GM23338 (cell line): ENCODE measurements at regions not wholly inside any gene's neighbourhood (a gene's known extent, or its start where the extent isn't known, plus 50 kb on each side); places are given as distances from the start of the nearest gene placed in this dataset.

ENCODE experiments used
- ATAC-seq: fragments of 200-7000 bp; cut with Tn5 transposase; 3 replicates; pipeline ENCODE4 v1.9.1; 2020
- DNase-seq: peaks from one replicate; pipeline ENCODE4 v3.0.0-alpha.2; 2015; ENCODE audit warnings: low spot score
- H2AFZ ChIP-seq: fragments of 200-600 bp; sonication (generic); 2 replicates; pipeline ENCODE4 v1.8.0; 2016; ENCODE audit warnings: antibody characterized with exemption, mild to moderate bottlenecking, moderate library complexity
- H3F3A ChIP-seq: fragments of 200-600 bp; sonication (generic); replicated peaks from 2 replicates; pipeline ENCODE4 v1.8.0; 2017; ENCODE audit warnings: antibody characterized with exemption, mixed run types, low read depth
- H3K27ac ChIP-seq: fragments of 200-600 bp; sonication (generic); 2 replicates; pipeline ENCODE4 v1.6.1; 2016; ENCODE audit warnings: low read depth
- H3K27me3 ChIP-seq: fragments of 200-600 bp; sonication (generic); 2 replicates; pipeline ENCODE4 v1.8.0; 2016; ENCODE audit warnings: mild to moderate bottlenecking, mixed run types, moderate library complexity; ENCODE audit not compliant: insufficient read depth
- H3K36me3 ChIP-seq: fragments of 200-600 bp; sonication (generic); 2 replicates; pipeline ENCODE4 v1.8.0; 2016; ENCODE audit warnings: mild to moderate bottlenecking; ENCODE audit not compliant: insufficient read depth
- H3K4me1 ChIP-seq: fragments of 200-600 bp; sonication (generic); 2 replicates; pipeline ENCODE4 v1.8.0; 2016; ENCODE audit warnings: mild to moderate bottlenecking, moderate library complexity; ENCODE audit not compliant: insufficient read depth
- H3K4me2 ChIP-seq: fragments of 200-600 bp; sonication (generic); 2 replicates; pipeline ENCODE4 v1.7.1; 2017; ENCODE audit warnings: mixed run types
- H3K4me3 ChIP-seq: fragments of 200-600 bp; sonication (generic); 2 replicates; pipeline ENCODE4 v1.6.1; 2016; ENCODE audit warnings: mixed run types
- H3K79me2 ChIP-seq: fragments of 200-600 bp; sonication (generic); replicated peaks from 2 replicates; pipeline ENCODE4 v1.8.0; 2017; ENCODE audit warnings: mild to moderate bottlenecking; ENCODE audit not compliant: insufficient read depth
- H3K9me2 ChIP-seq: fragments of 200-600 bp; sonication (generic); 2 replicates; pipeline ENCODE4 v1.8.0; 2017; ENCODE audit not compliant: insufficient read depth
- H4K20me1 ChIP-seq: fragments of 200-600 bp; sonication (generic); replicated peaks from 2 replicates; pipeline ENCODE4 v1.8.0; 2017; ENCODE audit warnings: mild to moderate bottlenecking; ENCODE audit not compliant: insufficient read depth
- H3K27ac Mint-ChIP-seq: 2 replicates; pipeline ENCODE4 v1.8.0; 2020; ENCODE audit warnings: inconsistent platforms, mild to moderate bottlenecking, moderate library complexity, mixed read lengths
- H3K27me3 Mint-ChIP-seq: 3 replicates; pipeline ENCODE4 v1.8.0; 2022; ENCODE audit warnings: low read depth, mild to moderate bottlenecking, moderate library complexity, mixed read lengths, inconsistent platforms; ENCODE audit not compliant: insufficient read depth, poor library complexity
- H3K36me3 Mint-ChIP-seq: 3 replicates; pipeline ENCODE4 v1.8.0; 2021; ENCODE audit warnings: low read depth, mild to moderate bottlenecking, inconsistent platforms, moderate library complexity, mixed read lengths
- H3K4me1 Mint-ChIP-seq: 3 replicates; pipeline ENCODE4 v1.8.0; 2020; ENCODE audit warnings: mild to moderate bottlenecking, inconsistent platforms, mixed read lengths
- H3K4me3 Mint-ChIP-seq: 3 replicates; pipeline ENCODE4 v1.8.0; 2021; ENCODE audit warnings: moderate library complexity, mild to moderate bottlenecking, inconsistent platforms, mixed read lengths
- H3K9me3 Mint-ChIP-seq: 3 replicates; pipeline ENCODE4 v1.8.0; 2020; ENCODE audit warnings: moderate library complexity, mild to moderate bottlenecking, inconsistent platforms, mixed read lengths
- CREB1 ChIP-seq: fragments of 250-450 bp; sonication (Bioruptor Pico); IDR thresholded peaks from 2 replicates; pipeline ENCODE4 v1.5.0; 2020; ENCODE audit warnings: low read depth, mild to moderate bottlenecking, moderate library complexity
- ETS1 ChIP-seq: IDR thresholded peaks from 2 replicates; pipeline ENCODE4 v1.6.1; 2016; ENCODE audit warnings: antibody characterized with exemption
- EZH2 ChIP-seq: fragments of 200-600 bp; sonication (generic); IDR thresholded peaks from one replicate; pipeline ENCODE4 v1.8.0; 2017; ENCODE audit warnings: antibody characterized with exemption, mild to moderate bottlenecking, low read depth; ENCODE audit not compliant: unreplicated experiment
- EZH2phosphoT487 ChIP-seq: fragments of 200-600 bp; sonication (generic); IDR thresholded peaks from one replicate; pipeline ENCODE4 v1.8.1; 2018; ENCODE audit warnings: antibody characterized with exemption; ENCODE audit not compliant: unreplicated experiment
- JUNB ChIP-seq: IDR thresholded peaks from one replicate; pipeline ENCODE4 v1.6.1; 2016; ENCODE audit warnings: antibody characterized with exemption; ENCODE audit not compliant: unreplicated experiment
- NANOG ChIP-seq: IDR thresholded peaks from 2 replicates; pipeline ENCODE4 v1.6.1; 2016; ENCODE audit warnings: antibody characterized with exemption, borderline replicate concordance
- POLR2AphosphoS5 ChIP-seq: IDR thresholded peaks from 2 replicates; pipeline ENCODE4 v1.6.1; 2016; ENCODE audit warnings: antibody characterized with exemption, low read depth
- STAT1 ChIP-seq: IDR thresholded peaks from one replicate; pipeline ENCODE4 v1.6.1; 2016; ENCODE audit warnings: antibody characterized with exemption; ENCODE audit not compliant: unreplicated experiment
- ZNF114 ChIP-seq: fragments of 250-450 bp; sonication (Bioruptor Pico); IDR thresholded peaks from 2 replicates; pipeline ENCODE4 v1.5.0; 2020; ENCODE audit warnings: mild to moderate bottlenecking, moderate library complexity
- ZNF331 ChIP-seq: fragments of 250-450 bp; sonication (Bioruptor Pico); IDR thresholded peaks from 2 replicates; pipeline ENCODE4 v1.5.0; 2020; ENCODE audit warnings: low read depth, mild to moderate bottlenecking, moderate library complexity
- TF ChIP-seq, protein P1 (sequence below): IDR thresholded peaks from one replicate; pipeline ENCODE4 v1.6.1; 2018; ENCODE audit warnings: antibody characterized with exemption; ENCODE audit not compliant: unreplicated experiment
- TF ChIP-seq, protein P2 (sequence below): fragments of 250-450 bp; sonication (Bioruptor Pico); IDR thresholded peaks from 2 replicates; pipeline ENCODE4 v1.5.0; 2020; ENCODE audit warnings: mild to moderate bottlenecking, moderate library complexity
- TF ChIP-seq, protein P3 (sequence below), 2 experiments: fragments of 200-600 bp in 1 of 2; sonication (generic) in 1 of 2; conservative IDR thresholded peaks; 2 replicates each; pipeline versions ENCODE4 v1.5.1 to v1.6.1; 2016 to 2017; ENCODE audit warnings: antibody characterized with exemption in 2 of 2, low read depth in 2 of 2, mild to moderate bottlenecking in 2 of 2, moderate library complexity in 1 of 2

DNA sequence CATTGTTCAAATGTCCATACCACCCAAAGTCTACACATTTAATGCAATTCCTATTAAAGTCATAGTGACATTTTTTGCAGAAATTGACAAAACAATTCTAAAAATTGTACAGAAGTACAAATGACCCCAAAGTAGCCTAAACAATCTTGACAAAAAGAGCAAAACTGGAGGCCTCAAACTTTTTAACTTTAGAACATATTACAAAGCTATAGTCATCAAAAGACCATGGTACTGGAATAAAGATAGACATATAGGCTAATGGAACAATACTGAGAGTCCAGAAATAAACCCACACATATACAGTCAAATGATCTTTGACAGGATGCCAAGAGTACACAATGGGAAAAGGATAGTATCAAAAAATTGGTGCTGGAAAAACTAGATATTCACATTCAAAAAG is 213.2 kb upstream of the SAMSN1 start:
- Mint-ChIP-seq H3K4me3 (no peak overlapping the region), H3K9me3 (peaks cover 5% of the 10 kb centered on the region; the same call in 2 of the 3 replicates), H3K27me3 (no peaks in the 10 kb centered on the region), H3K4me1 (no peaks in the 10 kb centered on the region), H3K27ac (no peak overlapping the region), H3K36me3 (no peaks in the 10 kb centered on the region)
- Histone ChIP-seq H3F3A (no peaks in the 10 kb centered on the region), H3K79me2 (no peaks in the 10 kb centered on the region), H3K27ac (no peak overlapping the region), H3K36me3 (no peaks in the 10 kb centered on the region), H3K27me3 (no peaks in the 10 kb centered on the region), H2AFZ (no peak overlapping the region), H3K9me2 (peaks cover under 1% of the 10 kb centered on the region; the same call in 1 of the 2 replicates), H3K4me3 (no peak overlapping the region), H3K4me1 (no peaks in the 10 kb centered on the region), H4K20me1 (no peaks in the 10 kb centered on the region), H3K4me2 (no peak overlapping the region)
- TF ChIP-seq ZNF114 (CRISPR knock-in tag) (no peak), EZH2 (no peak), CREB1 (CRISPR knock-in tag) (no peak), JUNB (no peak), POLR2AphosphoS5 (no peak), EZH2phosphoT487 (no peak), ZNF331 (CRISPR knock-in tag) (no peak), STAT1 (no peak), NANOG (no peak), ETS1 (no peak)
- TF ChIP-seq, protein P1, sequence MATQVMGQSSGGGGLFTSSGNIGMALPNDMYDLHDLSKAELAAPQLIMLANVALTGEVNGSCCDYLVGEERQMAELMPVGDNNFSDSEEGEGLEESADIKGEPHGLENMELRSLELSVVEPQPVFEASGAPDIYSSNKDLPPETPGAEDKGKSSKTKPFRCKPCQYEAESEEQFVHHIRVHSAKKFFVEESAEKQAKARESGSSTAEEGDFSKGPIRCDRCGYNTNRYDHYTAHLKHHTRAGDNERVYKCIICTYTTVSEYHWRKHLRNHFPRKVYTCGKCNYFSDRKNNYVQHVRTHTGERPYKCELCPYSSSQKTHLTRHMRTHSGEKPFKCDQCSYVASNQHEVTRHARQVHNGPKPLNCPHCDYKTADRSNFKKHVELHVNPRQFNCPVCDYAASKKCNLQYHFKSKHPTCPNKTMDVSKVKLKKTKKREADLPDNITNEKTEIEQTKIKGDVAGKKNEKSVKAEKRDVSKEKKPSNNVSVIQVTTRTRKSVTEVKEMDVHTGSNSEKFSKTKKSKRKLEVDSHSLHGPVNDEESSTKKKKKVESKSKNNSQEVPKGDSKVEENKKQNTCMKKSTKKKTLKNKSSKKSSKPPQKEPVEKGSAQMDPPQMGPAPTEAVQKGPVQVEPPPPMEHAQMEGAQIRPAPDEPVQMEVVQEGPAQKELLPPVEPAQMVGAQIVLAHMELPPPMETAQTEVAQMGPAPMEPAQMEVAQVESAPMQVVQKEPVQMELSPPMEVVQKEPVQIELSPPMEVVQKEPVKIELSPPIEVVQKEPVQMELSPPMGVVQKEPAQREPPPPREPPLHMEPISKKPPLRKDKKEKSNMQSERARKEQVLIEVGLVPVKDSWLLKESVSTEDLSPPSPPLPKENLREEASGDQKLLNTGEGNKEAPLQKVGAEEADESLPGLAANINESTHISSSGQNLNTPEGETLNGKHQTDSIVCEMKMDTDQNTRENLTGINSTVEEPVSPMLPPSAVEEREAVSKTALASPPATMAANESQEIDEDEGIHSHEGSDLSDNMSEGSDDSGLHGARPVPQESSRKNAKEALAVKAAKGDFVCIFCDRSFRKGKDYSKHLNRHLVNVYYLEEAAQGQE, result no peak
- TF ChIP-seq, protein P2, sequence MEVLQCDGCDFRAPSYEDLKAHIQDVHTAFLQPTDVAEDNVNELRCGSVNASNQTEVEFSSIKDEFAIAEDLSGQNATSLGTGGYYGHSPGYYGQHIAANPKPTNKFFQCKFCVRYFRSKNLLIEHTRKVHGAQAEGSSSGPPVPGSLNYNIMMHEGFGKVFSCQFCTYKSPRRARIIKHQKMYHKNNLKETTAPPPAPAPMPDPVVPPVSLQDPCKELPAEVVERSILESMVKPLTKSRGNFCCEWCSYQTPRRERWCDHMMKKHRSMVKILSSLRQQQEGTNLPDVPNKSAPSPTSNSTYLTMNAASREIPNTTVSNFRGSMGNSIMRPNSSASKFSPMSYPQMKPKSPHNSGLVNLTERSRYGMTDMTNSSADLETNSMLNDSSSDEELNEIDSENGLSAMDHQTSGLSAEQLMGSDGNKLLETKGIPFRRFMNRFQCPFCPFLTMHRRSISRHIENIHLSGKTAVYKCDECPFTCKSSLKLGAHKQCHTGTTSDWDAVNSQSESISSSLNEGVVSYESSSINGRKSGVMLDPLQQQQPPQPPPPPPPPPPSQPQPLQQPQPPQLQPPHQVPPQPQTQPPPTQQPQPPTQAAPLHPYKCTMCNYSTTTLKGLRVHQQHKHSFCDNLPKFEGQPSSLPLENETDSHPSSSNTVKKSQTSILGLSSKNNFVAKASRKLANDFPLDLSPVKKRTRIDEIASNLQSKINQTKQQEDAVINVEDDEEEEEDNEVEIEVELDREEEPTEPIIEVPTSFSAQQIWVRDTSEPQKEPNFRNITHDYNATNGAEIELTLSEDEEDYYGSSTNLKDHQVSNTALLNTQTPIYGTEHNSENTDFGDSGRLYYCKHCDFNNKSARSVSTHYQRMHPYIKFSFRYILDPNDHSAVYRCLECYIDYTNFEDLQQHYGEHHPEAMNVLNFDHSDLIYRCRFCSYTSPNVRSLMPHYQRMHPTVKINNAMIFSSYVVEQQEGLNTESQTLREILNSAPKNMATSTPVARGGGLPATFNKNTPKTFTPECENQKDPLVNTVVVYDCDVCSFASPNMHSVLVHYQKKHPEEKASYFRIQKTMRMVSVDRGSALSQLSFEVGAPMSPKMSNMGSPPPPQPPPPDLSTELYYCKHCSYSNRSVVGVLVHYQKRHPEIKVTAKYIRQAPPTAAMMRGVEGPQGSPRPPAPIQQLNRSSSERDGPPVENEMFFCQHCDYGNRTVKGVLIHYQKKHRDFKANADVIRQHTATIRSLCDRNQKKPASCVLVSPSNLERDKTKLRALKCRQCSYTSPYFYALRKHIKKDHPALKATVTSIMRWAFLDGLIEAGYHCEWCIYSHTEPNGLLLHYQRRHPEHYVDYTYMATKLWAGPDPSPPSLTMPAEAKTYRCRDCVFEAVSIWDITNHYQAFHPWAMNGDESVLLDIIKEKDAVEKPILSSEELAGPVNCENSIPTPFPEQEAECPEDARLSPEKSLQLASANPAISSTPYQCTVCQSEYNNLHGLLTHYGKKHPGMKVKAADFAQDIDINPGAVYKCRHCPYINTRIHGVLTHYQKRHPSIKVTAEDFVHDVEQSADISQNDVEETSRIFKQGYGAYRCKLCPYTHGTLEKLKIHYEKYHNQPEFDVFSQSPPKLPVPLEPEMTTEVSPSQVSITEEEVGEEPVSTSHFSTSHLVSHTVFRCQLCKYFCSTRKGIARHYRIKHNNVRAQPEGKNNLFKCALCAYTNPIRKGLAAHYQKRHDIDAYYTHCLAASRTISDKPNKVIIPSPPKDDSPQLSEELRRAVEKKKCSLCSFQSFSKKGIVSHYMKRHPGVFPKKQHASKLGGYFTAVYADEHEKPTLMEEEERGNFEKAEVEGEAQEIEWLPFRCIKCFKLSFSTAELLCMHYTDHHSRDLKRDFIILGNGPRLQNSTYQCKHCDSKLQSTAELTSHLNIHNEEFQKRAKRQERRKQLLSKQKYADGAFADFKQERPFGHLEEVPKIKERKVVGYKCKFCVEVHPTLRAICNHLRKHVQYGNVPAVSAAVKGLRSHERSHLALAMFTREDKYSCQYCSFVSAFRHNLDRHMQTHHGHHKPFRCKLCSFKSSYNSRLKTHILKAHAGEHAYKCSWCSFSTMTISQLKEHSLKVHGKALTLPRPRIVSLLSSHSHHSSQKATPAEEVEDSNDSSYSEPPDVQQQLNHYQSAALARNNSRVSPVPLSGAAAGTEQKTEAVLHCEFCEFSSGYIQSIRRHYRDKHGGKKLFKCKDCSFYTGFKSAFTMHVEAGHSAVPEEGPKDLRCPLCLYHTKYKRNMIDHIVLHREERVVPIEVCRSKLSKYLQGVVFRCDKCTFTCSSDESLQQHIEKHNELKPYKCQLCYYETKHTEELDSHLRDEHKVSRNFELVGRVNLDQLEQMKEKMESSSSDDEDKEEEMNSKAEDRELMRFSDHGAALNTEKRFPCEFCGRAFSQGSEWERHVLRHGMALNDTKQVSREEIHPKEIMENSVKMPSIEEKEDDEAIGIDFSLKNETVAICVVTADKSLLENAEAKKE, result no peak
- TF ChIP-seq, protein P3, sequence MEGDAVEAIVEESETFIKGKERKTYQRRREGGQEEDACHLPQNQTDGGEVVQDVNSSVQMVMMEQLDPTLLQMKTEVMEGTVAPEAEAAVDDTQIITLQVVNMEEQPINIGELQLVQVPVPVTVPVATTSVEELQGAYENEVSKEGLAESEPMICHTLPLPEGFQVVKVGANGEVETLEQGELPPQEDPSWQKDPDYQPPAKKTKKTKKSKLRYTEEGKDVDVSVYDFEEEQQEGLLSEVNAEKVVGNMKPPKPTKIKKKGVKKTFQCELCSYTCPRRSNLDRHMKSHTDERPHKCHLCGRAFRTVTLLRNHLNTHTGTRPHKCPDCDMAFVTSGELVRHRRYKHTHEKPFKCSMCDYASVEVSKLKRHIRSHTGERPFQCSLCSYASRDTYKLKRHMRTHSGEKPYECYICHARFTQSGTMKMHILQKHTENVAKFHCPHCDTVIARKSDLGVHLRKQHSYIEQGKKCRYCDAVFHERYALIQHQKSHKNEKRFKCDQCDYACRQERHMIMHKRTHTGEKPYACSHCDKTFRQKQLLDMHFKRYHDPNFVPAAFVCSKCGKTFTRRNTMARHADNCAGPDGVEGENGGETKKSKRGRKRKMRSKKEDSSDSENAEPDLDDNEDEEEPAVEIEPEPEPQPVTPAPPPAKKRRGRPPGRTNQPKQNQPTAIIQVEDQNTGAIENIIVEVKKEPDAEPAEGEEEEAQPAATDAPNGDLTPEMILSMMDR (conservative IDR thresholded peaks at IDR 0.05; ENCODE audit: low read depth in 2 of 2), result no peak
- DNase-seq, result no peak
- ATAC-seq, result no peak
